CD4-positive, alpha-beta memory T cell (primary cell): ENCODE measurements at regions not wholly inside any gene's neighbourhood (a gene's known extent, or its start where the extent isn't known, plus 50 kb on each side); places are given as distances from the start of the nearest gene placed in this dataset.
"Not testable (repeated sequence)": the region's sequence is repeated elsewhere in the genome, so short reads cannot be mapped to it uniquely, and the experiment has no call there.

Experiments used
- CTCF ChIA-PET: fragments of 350-600 bp; sonication (Branson Sonifier 250); formaldehyde crosslinking; loops from one replicate; lab custom pipeline; 2021; ENCODE audit warnings: inconsistent platforms; ENCODE audit not compliant: partially characterized antibody; lab: Charles Lee
- POLR2A ChIA-PET: fragments of 350-600 bp; sonication (Branson Sonifier 250); formaldehyde crosslinking; loops from one replicate; lab custom pipeline; 2021; ENCODE audit not compliant: partially characterized antibody; lab: Charles Lee
- DNase-seq, 5 donors: peaks; one replicate each; pipeline versions ENCODE4 v3.0.0 to v3.0.0-alpha.2; 2020 to 2022; ENCODE audit warnings: mixed read lengths in 1 of 5
- H3K27ac ChIP-seq: one replicate; pipeline ENCODE4 v1.7.0; 2013; ENCODE audit warnings: low read depth, low read length
- H3K27me3 ChIP-seq: 2 replicates; pipeline ENCODE4 v1.7.0; 2013; ENCODE audit warnings: mild to moderate bottlenecking, low read length, moderate library complexity; ENCODE audit not compliant: insufficient read depth
- H3K36me3 ChIP-seq: 2 replicates; pipeline ENCODE4 v1.7.0; 2013; ENCODE audit warnings: mild to moderate bottlenecking, low read length, moderate library complexity; ENCODE audit not compliant: insufficient read depth
- H3K4me1 ChIP-seq: 2 replicates; pipeline ENCODE4 v1.7.0; 2013; ENCODE audit warnings: mild to moderate bottlenecking, low read length, moderate library complexity; ENCODE audit not compliant: insufficient read depth
- H3K4me3 ChIP-seq, 2 donors: one replicate each; pipeline ENCODE4 v1.7.0; 2013; ENCODE audit warnings: low read length in 2 of 2, mild to moderate bottlenecking in 1 of 2
- H3K9me3 ChIP-seq, 2 donors: one replicate each; pipeline ENCODE4 v1.7.0; 2013; ENCODE audit warnings: low read length in 2 of 2, control low read depth in 1 of 2; ENCODE audit not compliant: control insufficient read depth in 1 of 2
- H3K27ac Mint-ChIP-seq, 7 donors: one replicate each; pipeline ENCODE4 v1.8.0; 2020 to 2021; ENCODE audit warnings: mixed read lengths in 7 of 7, mild to moderate bottlenecking in 6 of 7, inconsistent platforms in 3 of 7, moderate library complexity in 3 of 7
- H3K27me3 Mint-ChIP-seq, 2 donors: one replicate each; pipeline ENCODE4 v1.8.0; 2020 to 2021; ENCODE audit warnings: mixed read lengths in 2 of 2
- H3K36me3 Mint-ChIP-seq, 2 donors: one replicate each; pipeline ENCODE4 v1.8.0; 2020 to 2021; ENCODE audit warnings: mixed read lengths in 2 of 2, inconsistent platforms in 1 of 2, mild to moderate bottlenecking in 1 of 2
- H3K4me1 Mint-ChIP-seq, 4 donors: one replicate each; pipeline ENCODE4 v1.8.0; 2020 to 2021; ENCODE audit warnings: mixed read lengths in 4 of 4, mild to moderate bottlenecking in 1 of 4
- H3K4me3 Mint-ChIP-seq, 8 donors: one replicate each; pipeline ENCODE4 v1.8.0; 2020 to 2021; ENCODE audit warnings: mixed read lengths in 8 of 8, mild to moderate bottlenecking in 7 of 8, moderate library complexity in 6 of 8, inconsistent platforms in 3 of 8
- H3K9me3 Mint-ChIP-seq, 8 donors: one replicate each; pipeline ENCODE4 v1.8.0; 2020 to 2021; ENCODE audit warnings: mixed read lengths in 8 of 8, mild to moderate bottlenecking in 5 of 8, inconsistent platforms in 3 of 8, moderate library complexity in 1 of 8
- intact Hi-C: fragments of 100-400 bp; cut with micrococcal nuclease; formaldehyde crosslinking; loops from one replicate; pipeline ENCODE4 v1.15.1; 2023

DNA sequence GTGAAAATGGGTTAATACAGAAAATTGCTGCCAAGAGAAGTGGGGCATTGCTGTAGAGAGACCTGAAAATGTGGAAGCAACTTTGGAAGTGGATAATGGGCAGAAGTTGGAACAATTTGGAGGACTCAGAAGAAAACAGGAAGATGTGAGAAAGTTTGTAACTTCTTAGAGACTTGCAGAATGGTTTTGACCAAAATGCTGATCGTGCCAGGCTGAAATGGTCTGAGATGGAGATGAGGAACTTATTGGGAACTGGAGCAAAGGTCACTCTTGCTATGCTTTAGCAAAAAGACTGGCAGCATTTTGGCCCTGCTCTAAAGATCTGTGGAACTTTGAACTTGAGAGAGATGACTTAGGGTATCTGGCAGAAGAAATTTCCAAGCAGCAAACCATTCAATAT, 254.8 kb downstream of the KBTBD8 start:
- POLR2A ChIA-PET, CTCF ChIA-PET, H3K4me3 ChIP-seq, H3K36me3 Mint-ChIP-seq, H3K36me3 ChIP-seq, intact Hi-C loops, H3K4me1 Mint-ChIP-seq, DNase-seq, H3K9me3 ChIP-seq, H3K27me3 Mint-ChIP-seq, H3K27ac Mint-ChIP-seq, H3K4me3 Mint-ChIP-seq, H3K27ac ChIP-seq, H3K27me3 ChIP-seq, H3K4me1 ChIP-seq: not testable (repeated sequence)
- peaks cover 0 to 47% (median 23%) of the 10 kb centered on the region in 8 donors for H3K9me3 Mint-ChIP-seq

DNA sequence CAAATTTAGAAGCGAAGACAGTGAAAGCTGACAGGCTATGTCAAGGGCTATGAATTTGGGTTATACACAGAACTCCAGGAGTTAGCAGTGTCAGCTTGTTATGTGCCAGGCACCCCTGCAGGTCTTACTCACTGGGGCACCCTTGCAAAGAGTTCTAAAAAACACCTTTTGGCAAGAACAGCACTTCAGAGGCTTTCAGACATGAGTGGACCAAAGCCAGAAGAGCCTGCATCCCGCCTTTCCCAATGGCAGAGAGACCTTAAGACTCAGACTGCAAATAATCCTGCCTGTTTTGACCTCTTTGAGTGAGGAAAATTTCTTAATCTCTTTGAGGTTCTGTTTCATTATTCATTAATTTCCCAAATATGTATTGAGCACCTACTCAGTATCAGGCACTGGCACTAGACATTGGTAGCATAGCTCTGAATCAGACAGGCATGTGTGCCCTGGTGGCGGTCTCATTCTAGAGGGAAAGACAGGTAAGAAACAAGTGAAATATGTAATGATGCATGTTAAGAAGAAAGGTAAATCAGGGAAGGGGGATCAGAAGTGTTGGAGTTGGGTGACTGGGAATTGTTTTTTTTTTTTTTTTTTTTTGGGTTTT, 280.0 kb downstream of the KBTBD8 start:
- POLR2A ChIA-PET, result no interaction called here
- DNase-seq, result no peak
- Histone ChIP-seq H3K4me3 (no peak overlapping the region), H3K9me3 (no peaks in the 10 kb centered on the region), H3K27me3 (no peaks in the 10 kb centered on the region), H3K27ac (no peak overlapping the region), H3K36me3 (no peaks in the 10 kb centered on the region), H3K4me1 (no peaks in the 10 kb centered on the region)
- H3K36me3 Mint-ChIP-seq, result no peaks in the 10 kb centered on the region
- intact Hi-C loops, result no loop called here
- peaks cover 0 to 2% of the 10 kb centered on the region in 2 donors for H3K27me3 Mint-ChIP-seq
- CTCF ChIA-PET, result interaction anchor here (0.7 kb wide), 1 partner anchor 16 kb away, joined by 5 read pairs; no protein-coding TSS in a partner anchor
- no peak overlapping the region for H3K27ac Mint-ChIP-seq
- H3K4me1 Mint-ChIP-seq, result no peaks in the 10 kb centered on the region
- H3K4me3 Mint-ChIP-seq, result no peak overlapping the region
- peaks cover 2 to 23% (median 7%) of the 10 kb centered on the region in 8 donors for H3K9me3 Mint-ChIP-seq

DNA sequence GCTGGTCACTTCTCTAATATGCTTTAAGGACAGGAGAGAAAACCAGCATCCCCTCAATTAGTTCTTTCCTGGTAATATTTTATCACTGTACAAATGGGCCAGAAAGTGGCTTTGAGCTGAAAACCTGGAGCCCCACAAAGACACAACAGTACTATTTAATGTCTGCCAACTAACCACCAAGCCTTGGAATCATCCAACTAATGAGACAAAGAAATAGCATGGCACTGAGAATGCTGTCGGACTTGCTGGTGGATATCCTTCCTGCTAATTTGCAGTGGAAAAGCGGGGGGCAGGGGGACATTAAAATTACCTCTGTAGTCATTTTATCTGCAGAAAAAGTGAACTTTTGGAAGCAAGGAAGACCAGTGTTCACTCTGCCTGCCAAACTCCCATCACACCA, 288.5 kb downstream of the KBTBD8 start:
- H3K36me3 Mint-ChIP-seq, result no peaks in the 10 kb centered on the region
- no peaks in the 10 kb centered on the region for H3K4me1 Mint-ChIP-seq
- no peak for DNase-seq
- Histone ChIP-seq H3K4me1 (no peaks in the 10 kb centered on the region), H3K36me3 (no peaks in the 10 kb centered on the region), H3K9me3 (no peaks in the 10 kb centered on the region), H3K4me3 (no peak overlapping the region), H3K27me3 (no peaks in the 10 kb centered on the region), H3K27ac (no peak overlapping the region)
- POLR2A ChIA-PET, result no interaction called here
- CTCF ChIA-PET, result no interaction called here
- H3K27ac Mint-ChIP-seq, result no peak overlapping the region
- intact Hi-C loops, result no loop called here
- H3K27me3 Mint-ChIP-seq, result peaks cover 0 to under 1% of the 10 kb centered on the region in 2 donors
- peaks cover 0 to 10% (median under 1%) of the 10 kb centered on the region in 8 donors for H3K9me3 Mint-ChIP-seq
- no peak overlapping the region for H3K4me3 Mint-ChIP-seq

DNA sequence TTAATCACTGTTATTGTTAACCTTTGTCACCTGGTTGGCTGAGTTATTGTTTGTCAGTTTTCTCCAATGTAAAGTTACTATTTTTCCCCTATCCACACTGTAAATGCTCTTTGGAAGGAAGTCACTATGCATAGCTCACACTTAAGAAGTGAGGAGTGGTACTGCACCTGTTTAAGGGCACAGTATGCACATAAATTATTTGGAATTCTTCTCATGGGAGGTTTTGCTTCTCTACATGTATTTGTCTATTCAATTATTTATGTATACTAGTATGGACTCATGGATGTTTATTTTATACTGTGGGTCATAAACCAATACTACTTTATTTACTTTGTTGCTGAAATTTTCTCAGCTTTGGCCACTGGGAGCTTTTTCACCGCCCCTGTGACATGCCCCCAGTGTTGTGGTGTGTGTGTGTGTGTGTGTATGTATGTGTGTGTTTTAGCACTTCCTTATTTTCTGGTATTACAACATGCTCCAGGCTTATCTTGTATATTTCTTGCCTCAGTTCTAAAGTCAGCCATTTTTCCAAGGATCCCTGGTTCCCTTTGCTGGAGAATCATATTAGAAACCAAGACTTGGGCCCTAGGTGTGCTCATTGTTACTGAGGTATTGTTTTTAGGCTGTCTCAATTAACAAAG, 290.5 kb downstream of the KBTBD8 start:
- no peak overlapping the region for H3K4me3 Mint-ChIP-seq
- H3K4me1 Mint-ChIP-seq, result no peaks in the 10 kb centered on the region
- intact Hi-C loops, result no loop called here
- H3K27me3 ChIP-seq, result no peaks in the 10 kb centered on the region
- no peaks in the 10 kb centered on the region for H3K9me3 ChIP-seq
- H3K36me3 ChIP-seq, result no peaks in the 10 kb centered on the region
- H3K27ac Mint-ChIP-seq, result no peak overlapping the region
- H3K4me1 ChIP-seq, result no peaks in the 10 kb centered on the region
- no peaks in the 10 kb centered on the region for H3K9me3 Mint-ChIP-seq
- ChIA-PET POLR2A (no interaction called here), CTCF (no interaction called here)
- no peaks in the 10 kb centered on the region for H3K36me3 Mint-ChIP-seq
- no peak overlapping the region for H3K4me3 ChIP-seq
- no peak for DNase-seq
- H3K27me3 Mint-ChIP-seq, result peaks cover 0 to 2% of the 10 kb centered on the region in 2 donors
- H3K27ac ChIP-seq, result no peak overlapping the region

DNA sequence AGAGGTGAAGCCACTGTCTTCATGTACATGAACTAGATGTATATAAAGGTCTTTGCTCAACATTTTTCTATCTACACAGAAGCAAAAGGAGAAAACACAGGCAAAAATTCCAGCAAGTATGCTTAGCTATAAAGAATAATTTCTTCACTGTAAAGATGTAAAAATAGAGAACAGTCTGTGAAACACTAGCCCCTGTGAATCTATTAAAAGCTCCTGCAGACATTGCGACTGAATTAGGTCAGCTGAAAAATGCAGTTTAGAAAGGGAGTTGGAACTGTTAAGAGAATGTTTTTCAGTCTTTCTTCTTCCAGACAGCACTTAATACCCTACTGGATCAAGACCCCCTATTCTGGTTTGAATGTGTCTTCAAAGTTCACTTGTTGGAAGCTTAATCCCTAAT, 291.5 kb downstream of the KBTBD8 start:
- H3K4me1 ChIP-seq, result no peaks in the 10 kb centered on the region
- no peaks in the 10 kb centered on the region for H3K9me3 ChIP-seq
- H3K4me3 ChIP-seq, result no peak overlapping the region
- DNase-seq, result no peak
- H3K27ac ChIP-seq, result no peak overlapping the region
- Mint-ChIP-seq H3K27me3 (peaks cover 0 to 2% of the 10 kb centered on the region in 2 donors), H3K4me3 (no peak overlapping the region), H3K27ac (no peak overlapping the region), H3K4me1 (no peaks in the 10 kb centered on the region), H3K36me3 (no peaks in the 10 kb centered on the region), H3K9me3 (no peaks in the 10 kb centered on the region)
- CTCF ChIA-PET, result no interaction called here
- intact Hi-C loops, result no loop called here
- H3K27me3 ChIP-seq, result no peaks in the 10 kb centered on the region
- H3K36me3 ChIP-seq, result no peaks in the 10 kb centered on the region
- POLR2A ChIA-PET, result no interaction called here

DNA sequence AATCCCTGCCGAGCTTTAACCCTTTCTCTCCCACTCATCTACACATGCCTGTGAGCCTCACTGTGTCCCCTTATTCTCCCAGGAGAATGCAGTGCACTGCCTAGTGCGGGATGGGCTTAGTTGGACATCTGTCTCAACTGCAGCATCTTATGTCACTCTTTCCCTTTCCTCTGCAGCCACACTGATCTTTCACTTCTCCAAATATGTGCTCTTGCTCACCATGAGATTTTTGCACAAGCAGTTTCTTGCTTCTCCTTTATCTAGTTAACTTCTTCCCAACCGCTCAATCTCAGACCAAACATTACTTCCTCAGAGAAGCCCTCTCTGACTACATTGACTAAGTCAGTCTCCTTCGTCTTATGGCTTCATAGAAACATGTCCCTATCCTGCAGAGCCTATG, 292.3 kb downstream of the KBTBD8 start:
- intact Hi-C loops, result no loop called here
- CTCF ChIA-PET, result no interaction called here
- Histone ChIP-seq H3K4me1 (no peaks in the 10 kb centered on the region), H3K27ac (no peak overlapping the region), H3K9me3 (no peaks in the 10 kb centered on the region), H3K4me3 (no peak overlapping the region), H3K36me3 (no peaks in the 10 kb centered on the region), H3K27me3 (no peaks in the 10 kb centered on the region)
- no peaks in the 10 kb centered on the region for H3K36me3 Mint-ChIP-seq
- peaks cover 0 to 2% of the 10 kb centered on the region in 2 donors for H3K27me3 Mint-ChIP-seq
- DNase-seq, result no peak
- no peaks in the 10 kb centered on the region for H3K4me1 Mint-ChIP-seq
- no peak overlapping the region for H3K27ac Mint-ChIP-seq
- POLR2A ChIA-PET, result no interaction called here
- no peaks in the 10 kb centered on the region for H3K9me3 Mint-ChIP-seq
- H3K4me3 Mint-ChIP-seq, result no peak overlapping the region

DNA sequence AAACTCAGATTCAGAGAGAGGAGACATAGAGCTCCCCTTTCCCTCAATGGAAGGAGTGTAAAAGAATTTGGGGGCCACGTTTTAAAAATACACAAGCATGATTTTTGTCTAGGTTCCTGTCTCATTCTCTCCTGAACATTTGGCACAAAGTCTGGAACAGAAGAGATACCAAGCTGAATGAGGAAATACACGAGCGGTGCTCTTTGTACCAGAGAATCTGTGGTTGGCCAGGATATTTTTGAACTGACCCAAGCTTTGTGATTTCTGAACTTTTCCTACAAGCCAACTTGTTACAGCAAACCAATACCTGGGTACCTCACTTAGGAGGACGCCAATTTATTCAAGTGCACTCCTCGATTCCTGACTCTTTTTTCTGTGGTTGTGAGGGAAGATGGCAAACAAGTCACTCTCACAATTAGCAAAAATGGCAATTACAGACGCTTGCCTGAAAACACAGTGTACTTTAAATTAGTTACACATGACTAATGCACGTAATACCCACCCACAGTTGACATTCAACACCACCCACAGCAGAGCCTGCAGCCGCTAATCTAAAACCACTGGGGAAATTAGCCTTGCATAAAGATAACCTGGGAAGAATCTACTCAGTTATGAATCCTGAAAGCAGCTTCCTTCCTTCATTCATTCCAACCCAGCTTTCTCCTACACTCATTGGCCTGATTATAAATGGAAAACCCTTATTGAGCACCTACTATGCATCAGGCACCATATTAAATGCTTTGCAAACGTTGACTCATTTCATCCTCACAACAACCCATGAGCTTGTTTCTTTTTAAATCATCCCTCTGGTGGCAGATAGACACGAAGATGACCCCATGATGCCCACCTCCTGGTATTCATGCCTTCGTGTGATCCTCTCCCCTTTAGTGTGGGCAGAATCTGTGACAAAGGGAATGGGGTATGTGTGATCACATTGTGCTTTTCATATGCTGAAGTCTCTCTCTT, 293.5 kb downstream of the KBTBD8 start:
- Mint-ChIP-seq H3K27ac (no peak overlapping the region), H3K27me3 (peaks cover 0 to 2% of the 10 kb centered on the region in 2 donors), H3K9me3 (no peaks in the 10 kb centered on the region), H3K4me1 (no peaks in the 10 kb centered on the region), H3K4me3 (no peak overlapping the region), H3K36me3 (no peaks in the 10 kb centered on the region)
- DNase-seq, result no peak
- Histone ChIP-seq H3K27ac (no peak overlapping the region), H3K9me3 (no peaks in the 10 kb centered on the region), H3K4me3 (no peak overlapping the region), H3K4me1 (no peaks in the 10 kb centered on the region), H3K36me3 (no peaks in the 10 kb centered on the region), H3K27me3 (no peaks in the 10 kb centered on the region)
- CTCF ChIA-PET, result interaction anchor here (1.2 kb wide), 1 partner anchor 11 kb away, joined by 3 read pairs; no protein-coding TSS in a partner anchor
- intact Hi-C loops, result no loop called here
- POLR2A ChIA-PET, result no interaction called here
